Nephron (organoid): ENCODE measurements at regions not wholly inside any gene's neighbourhood (a gene's known extent, or its start where the extent isn't known, plus 50 kb on each side); places are given as distances from the start of the nearest gene placed in this dataset.
"Not testable (repeated sequence)": the region's sequence is repeated elsewhere in the genome, so short reads cannot be mapped to it uniquely, and the experiment has no call there.

Source experiments
- H3K27ac Mint-ChIP-seq, 3 experiments: 2 replicates each; pipeline ENCODE4 v1.8.0; 2020; ENCODE audit warnings: mixed read lengths in 3 of 3, mild to moderate bottlenecking in 2 of 3, moderate library complexity in 1 of 3
- H3K27me3 Mint-ChIP-seq: 2 replicates; pipeline ENCODE4 v1.8.0; 2021; ENCODE audit warnings: low read depth, mild to moderate bottlenecking, moderate library complexity, mixed read lengths
- H3K36me3 Mint-ChIP-seq: 2 replicates; pipeline ENCODE4 v1.8.0; 2020; ENCODE audit warnings: low read depth, mixed read lengths
- H3K4me1 Mint-ChIP-seq: 2 replicates; pipeline ENCODE4 v1.8.0; 2020; ENCODE audit warnings: mixed read lengths
- H3K4me3 Mint-ChIP-seq, 3 experiments: 2 replicates each; pipeline ENCODE4 v1.8.0; 2020; ENCODE audit warnings: mild to moderate bottlenecking in 3 of 3, mixed read lengths in 3 of 3, moderate library complexity in 2 of 3
- H3K9me3 Mint-ChIP-seq: 2 replicates; pipeline ENCODE4 v1.8.0; 2020; ENCODE audit warnings: mixed read lengths
- TF ChIP-seq, protein P1 (sequence below), 3 experiments: fragments of 200-600 bp; sonication (generic); IDR thresholded peaks; one replicate each; pipeline ENCODE4 v1.5.0; 2021; ENCODE audit warnings: antibody characterized with exemption in 3 of 3; ENCODE audit not compliant: unreplicated experiment in 3 of 3

DNA sequence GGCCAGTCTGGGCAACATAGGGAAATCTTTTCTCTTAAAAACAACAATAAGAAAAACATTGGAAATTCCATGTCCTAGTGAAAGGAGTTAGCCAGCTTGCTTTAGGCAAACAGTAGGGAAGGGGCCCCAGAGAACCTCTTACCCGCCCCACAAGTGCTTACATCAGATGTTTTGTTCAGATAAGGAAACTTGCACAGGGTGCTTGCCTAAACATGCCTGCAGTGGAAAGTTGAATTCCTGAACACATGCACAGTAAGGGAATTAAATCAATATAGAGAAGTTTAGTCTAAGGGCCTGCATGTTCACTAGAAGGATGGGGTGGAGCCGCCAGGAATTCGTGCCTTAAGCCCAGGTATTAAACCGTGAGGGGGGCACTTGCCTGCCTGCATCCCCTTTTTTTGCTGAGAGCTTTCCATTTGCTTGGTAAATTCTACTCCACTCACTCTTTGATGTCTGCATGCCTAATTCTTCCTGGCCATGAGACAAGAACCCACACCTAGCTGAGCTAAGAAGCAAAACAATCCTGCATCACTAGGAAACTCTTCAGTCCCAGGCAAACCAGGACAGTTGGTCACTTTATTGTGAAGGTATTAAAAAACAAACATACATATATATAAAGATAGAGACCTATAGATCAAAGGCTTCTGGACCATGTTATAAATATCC is 499.0 kb downstream of the SIPA1L2 start:
- Mint-ChIP-seq H3K4me1 (no peaks in the 10 kb centered on the region), H3K4me3 (no peak overlapping the region), H3K27ac (no peak overlapping the region), H3K27me3 (no peaks in the 10 kb centered on the region), H3K36me3 (no peaks in the 10 kb centered on the region), H3K9me3 (peaks cover 10% of the 10 kb centered on the region)
- TF ChIP-seq, protein P1, sequence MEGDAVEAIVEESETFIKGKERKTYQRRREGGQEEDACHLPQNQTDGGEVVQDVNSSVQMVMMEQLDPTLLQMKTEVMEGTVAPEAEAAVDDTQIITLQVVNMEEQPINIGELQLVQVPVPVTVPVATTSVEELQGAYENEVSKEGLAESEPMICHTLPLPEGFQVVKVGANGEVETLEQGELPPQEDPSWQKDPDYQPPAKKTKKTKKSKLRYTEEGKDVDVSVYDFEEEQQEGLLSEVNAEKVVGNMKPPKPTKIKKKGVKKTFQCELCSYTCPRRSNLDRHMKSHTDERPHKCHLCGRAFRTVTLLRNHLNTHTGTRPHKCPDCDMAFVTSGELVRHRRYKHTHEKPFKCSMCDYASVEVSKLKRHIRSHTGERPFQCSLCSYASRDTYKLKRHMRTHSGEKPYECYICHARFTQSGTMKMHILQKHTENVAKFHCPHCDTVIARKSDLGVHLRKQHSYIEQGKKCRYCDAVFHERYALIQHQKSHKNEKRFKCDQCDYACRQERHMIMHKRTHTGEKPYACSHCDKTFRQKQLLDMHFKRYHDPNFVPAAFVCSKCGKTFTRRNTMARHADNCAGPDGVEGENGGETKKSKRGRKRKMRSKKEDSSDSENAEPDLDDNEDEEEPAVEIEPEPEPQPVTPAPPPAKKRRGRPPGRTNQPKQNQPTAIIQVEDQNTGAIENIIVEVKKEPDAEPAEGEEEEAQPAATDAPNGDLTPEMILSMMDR (IDR thresholded peaks at IDR 0.05; ENCODE audit: unreplicated experiment in 3 of 3) = no peak

DNA sequence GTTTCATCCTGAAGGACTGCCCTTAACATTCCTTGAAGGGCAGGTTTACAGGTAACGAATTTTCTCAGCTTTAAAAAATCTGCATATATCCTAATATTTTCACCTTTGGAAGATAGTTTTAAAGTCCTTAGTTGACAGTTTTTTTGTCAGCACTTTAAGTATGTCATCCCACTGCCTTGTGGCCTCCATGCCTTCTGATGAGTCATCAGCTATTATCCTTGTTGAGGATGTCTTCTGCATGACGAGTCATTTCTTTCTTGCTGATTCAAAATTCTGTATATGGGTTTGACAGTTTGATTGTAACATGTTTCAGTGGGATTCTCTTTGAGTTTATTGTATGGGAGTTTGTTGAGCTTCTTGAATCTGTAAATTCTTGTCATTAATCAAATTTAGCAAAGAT is 500.6 kb downstream of the DISC1 start:
- H3K36me3 Mint-ChIP-seq = no peaks in the 10 kb centered on the region
- TF ChIP-seq, protein P1 (IDR thresholded peaks at IDR 0.05; ENCODE audit: unreplicated experiment in 3 of 3) = no peak
- peaks cover 6% of the 10 kb centered on the region for H3K27me3 Mint-ChIP-seq
- no peak overlapping the region for H3K4me3 Mint-ChIP-seq
- H3K9me3 Mint-ChIP-seq = peaks cover 10% of the 10 kb centered on the region
- no peak overlapping the region for H3K27ac Mint-ChIP-seq
- no peaks in the 10 kb centered on the region for H3K4me1 Mint-ChIP-seq

DNA sequence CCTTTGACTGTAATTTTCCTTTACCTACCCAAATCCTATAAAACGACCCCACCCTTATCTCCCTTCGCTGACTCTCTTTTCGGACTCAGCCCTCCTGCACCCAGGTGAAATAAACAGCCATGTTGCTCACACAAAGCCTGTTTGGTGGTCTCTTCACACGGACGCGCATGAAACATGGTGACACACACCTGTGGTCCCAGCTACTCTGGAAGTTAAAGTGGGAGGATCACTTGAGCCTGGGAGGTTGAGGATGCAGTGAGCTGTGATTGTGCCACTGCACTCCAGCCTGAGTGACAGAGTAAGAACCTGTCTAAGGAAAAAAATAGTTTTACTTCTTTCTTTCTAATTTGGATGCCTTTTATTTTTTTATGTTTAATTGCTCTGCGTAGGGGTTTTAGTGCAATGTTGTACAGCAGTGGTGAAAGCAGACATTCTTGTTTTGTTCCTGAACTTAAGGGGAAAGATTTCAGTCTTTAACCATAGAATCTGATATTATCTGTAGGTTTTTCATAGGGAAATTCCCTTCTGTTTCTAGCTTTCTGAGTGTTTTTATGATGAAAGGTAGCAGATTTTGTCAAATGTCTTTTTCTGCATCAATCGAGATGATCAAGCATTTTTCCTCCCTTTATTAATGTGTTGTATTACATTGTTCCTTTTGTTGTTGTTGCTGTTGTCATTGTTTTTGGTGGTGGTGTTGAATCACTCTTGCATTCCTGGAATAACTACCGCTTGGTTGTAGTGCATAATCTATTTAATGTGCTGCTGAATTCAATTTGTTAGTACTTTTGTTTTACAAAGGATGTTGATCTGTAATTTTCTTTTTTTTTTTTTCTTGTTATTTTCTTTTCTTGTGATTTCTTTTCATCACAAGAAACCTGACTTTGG is 497.4 kb downstream of the DISC1 start:
- Mint-ChIP-seq H3K27me3 (peaks cover 18% of the 10 kb centered on the region), H3K4me3 (no peak overlapping the region), H3K4me1 (no peaks in the 10 kb centered on the region), H3K27ac (peak overlapping the region in 1 of 3 experiments; percentile 46), H3K36me3 (no peaks in the 10 kb centered on the region), H3K9me3 (peaks cover 10% of the 10 kb centered on the region)
- TF ChIP-seq, protein P1 (IDR thresholded peaks at IDR 0.05; ENCODE audit: unreplicated experiment in 3 of 3) = no peak

DNA sequence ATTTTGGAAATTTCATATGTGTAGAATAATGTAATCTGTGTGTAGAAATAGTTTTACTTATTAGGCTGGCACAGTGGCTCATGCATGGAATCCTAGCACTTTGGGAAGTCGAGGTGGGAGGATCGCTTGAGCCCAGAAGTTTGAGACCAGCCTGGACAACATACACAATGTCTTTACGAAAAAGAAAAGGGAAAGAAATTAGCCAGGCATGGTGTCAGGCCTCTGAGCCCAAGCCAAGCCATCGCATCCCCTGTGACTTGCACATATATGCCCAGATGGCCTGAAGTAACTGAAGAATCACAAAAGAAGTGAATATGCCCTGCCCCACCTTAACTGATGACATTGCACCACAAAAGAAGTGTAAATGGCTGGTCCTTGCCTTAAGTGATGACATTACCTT is 491.3 kb downstream of the DISC1 start:
- H3K27me3 Mint-ChIP-seq = peaks cover 21% of the 10 kb centered on the region
- not testable (repeated sequence) for H3K4me3 Mint-ChIP-seq, H3K9me3 Mint-ChIP-seq, H3K36me3 Mint-ChIP-seq, H3K27ac Mint-ChIP-seq, H3K4me1 Mint-ChIP-seq

DNA sequence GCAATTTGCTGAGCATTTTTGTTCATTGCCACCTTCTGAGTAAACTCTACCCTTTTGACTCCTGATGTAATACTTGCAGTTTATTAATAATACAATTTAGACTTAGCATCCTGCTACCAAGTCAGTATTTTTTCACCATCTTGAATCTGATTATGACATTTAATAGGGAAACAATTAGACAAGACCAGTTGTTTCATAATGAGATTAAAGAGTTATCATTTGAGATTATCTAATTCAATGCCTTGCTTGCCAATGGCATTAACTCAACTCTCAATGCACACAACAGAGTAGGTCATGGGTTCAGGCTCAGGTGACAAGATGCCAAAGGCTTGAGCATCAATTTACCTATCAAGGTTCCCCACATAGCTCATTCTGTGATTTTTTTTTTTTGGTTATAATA is 488.4 kb downstream of the DISC1 start:
- no peak overlapping the region for H3K4me3 Mint-ChIP-seq
- peaks cover 26% of the 10 kb centered on the region for H3K4me1 Mint-ChIP-seq
- TF ChIP-seq, protein P1 (IDR thresholded peaks at IDR 0.05; ENCODE audit: unreplicated experiment in 3 of 3) = no peak
- no peaks in the 10 kb centered on the region for H3K36me3 Mint-ChIP-seq
- H3K27ac Mint-ChIP-seq = no peak overlapping the region
- no peaks in the 10 kb centered on the region for H3K9me3 Mint-ChIP-seq
- H3K27me3 Mint-ChIP-seq = peaks cover 21% of the 10 kb centered on the region

DNA sequence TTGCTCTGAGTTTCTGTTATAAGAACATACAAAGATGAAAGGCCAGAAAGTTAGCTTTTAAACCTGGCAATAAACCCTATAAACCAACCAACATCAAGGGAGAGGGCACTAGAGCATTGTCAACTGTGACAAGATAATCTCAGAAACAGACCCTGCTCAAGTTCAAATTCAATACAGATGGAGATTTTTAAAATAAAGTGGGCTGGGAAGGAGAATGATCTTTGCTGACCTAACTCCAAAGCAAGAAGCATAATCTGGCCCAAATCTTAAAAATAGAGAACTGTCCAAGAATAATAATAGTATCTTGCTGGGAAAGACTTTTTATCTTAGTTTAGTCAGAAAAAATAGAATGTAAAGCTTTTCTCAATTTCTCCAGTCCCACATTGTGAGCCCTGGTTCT is 485.5 kb downstream of the DISC1 start:
- H3K27ac Mint-ChIP-seq = peak overlapping the region; percentile 73 to 84 (median 80)
- peaks cover 34% of the 10 kb centered on the region for H3K4me1 Mint-ChIP-seq
- no peak overlapping the region for H3K4me3 Mint-ChIP-seq
- H3K9me3 Mint-ChIP-seq = no peaks in the 10 kb centered on the region
- H3K27me3 Mint-ChIP-seq = peaks cover 19% of the 10 kb centered on the region
- no peaks in the 10 kb centered on the region for H3K36me3 Mint-ChIP-seq
- TF ChIP-seq, protein P1 (IDR thresholded peaks at IDR 0.05; ENCODE audit: unreplicated experiment in 3 of 3) = no peak
